GM12891 (cell line): ENCODE measurements at regions not wholly inside any gene's neighbourhood (a gene's known extent, or its start where the extent isn't known, plus 50 kb on each side); places are given as distances from the start of the nearest gene placed in this dataset.

ENCODE experiments used
- PAX5 ChIP-seq: IDR thresholded peaks from 2 replicates; pipeline ENCODE4 v1.6.1; 2011; ENCODE audit warnings: low read length, moderate library complexity, mild to moderate bottlenecking; ENCODE audit not compliant: insufficient read depth, severe bottlenecking
- POLR2A ChIP-seq: IDR thresholded peaks from 2 replicates; pipeline ENCODE4 v1.6.1; 2011; ENCODE audit warnings: low read depth, low read length, control low read depth
- POLR2AphosphoS5 ChIP-seq: IDR thresholded peaks from 2 replicates; pipeline ENCODE4 v1.6.1; 2011; ENCODE audit warnings: low read depth, low read length, control low read depth
- POU2F2 ChIP-seq: IDR thresholded peaks from 2 replicates; pipeline ENCODE4 v1.6.1; 2011; ENCODE audit warnings: low read depth, mild to moderate bottlenecking, control low read depth, low read length, moderate library complexity
- TAF1 ChIP-seq: IDR thresholded peaks from 2 replicates; pipeline ENCODE4 v1.6.1; 2011; ENCODE audit warnings: low read depth, low read length, control low read depth

GRCh38 chr1:117271129-117271528, 60.4 kb upstream of the VTCN1 start:
- TF ChIP-seq POLR2A (no peak), POLR2AphosphoS5 (no peak), POU2F2 (no peak), TAF1 (no peak), PAX5 (no peak)
